Stimulated activated CD4-positive, alpha-beta T cell treated with anti-CD3 and anti-CD28 coated beads, Interleukin-12 subunit alpha, Interleukin-12 subunit beta, amount 100 ng/mL, for 24 hours (primary cell): ENCODE measurements at regions not wholly inside any gene's neighbourhood (a gene's known extent, or its start where the extent isn't known, plus 50 kb on each side); places are given as distances from the start of the nearest gene placed in this dataset.
A peak's percentile ranks its signal among the peaks of the same experiment; 100 is the strongest.

Experiments used
- DNase-seq, 2 experiments: peaks; one replicate each; pipeline ENCODE4 v3.0.0-alpha.2; 2020; ENCODE audit warnings: low read depth in 2 of 2

GRCh38 chr10:120960725-120961124 is 109.6 kb downstream of the WDR11 start:
- DNase-seq, result no peak

- DNase-seq, result no peak
Measured at GRCh38 chr10:120961795-120962755, 110.9 kb downstream of the WDR11 start.

GRCh38 chr10:120962756-120963593 is 111.8 kb downstream of the WDR11 start:
- DNase-seq, result no peak

GRCh38 chr10:120963594-120964220 is 112.5 kb downstream of the WDR11 start:
- DNase-seq, result no peak

- no peak for DNase-seq
Measured at GRCh38 chr10:120966657-120967045, 115.5 kb downstream of the WDR11 start.

GRCh38 chr10:120969219-120969645 is 118.1 kb downstream of the WDR11 start:
- no peak for DNase-seq

- no peak for DNase-seq
Measured at GRCh38 chr10:120970595-120971529, 119.7 kb downstream of the WDR11 start.

- DNase-seq, result no peak
Measured at GRCh38 chr10:120971671-120972070, 120.5 kb downstream of the WDR11 start.

- no peak for DNase-seq
Measured at GRCh38 chr10:120972259-120972658, 121.1 kb downstream of the WDR11 start.

GRCh38 chr10:120975072-120975867 is 124.1 kb downstream of the WDR11 start:
- no peak for DNase-seq

GRCh38 chr10:120975868-120976225 is 124.7 kb downstream of the WDR11 start:
- no peak for DNase-seq

GRCh38 chr10:120977897-120978296 is 126.7 kb downstream of the WDR11 start:
- no peak for DNase-seq

- DNase-seq, result no peak
Measured at GRCh38 chr10:120978589-120979252, 127.6 kb downstream of the WDR11 start.

- DNase-seq, result peak in 1 of 2 experiments; percentile 13
Measured at GRCh38 chr10:120979435-120980278, 128.5 kb downstream of the WDR11 start.

GRCh38 chr10:120980279-120981255 is 129.4 kb downstream of the WDR11 start:
- DNase-seq, result no peak

GRCh38 chr10:120981601-120982391 is 130.6 kb downstream of the WDR11 start:
- no peak for DNase-seq

GRCh38 chr10:120982507-120982906 is 131.3 kb downstream of the WDR11 start:
- no peak for DNase-seq
